ENCODE measurements at regions not wholly inside any gene's neighbourhood (a gene's known extent, or its start where the extent isn't known, plus 50 kb on each side); places are given as distances from the start of the nearest gene placed in this dataset.

DNA sequence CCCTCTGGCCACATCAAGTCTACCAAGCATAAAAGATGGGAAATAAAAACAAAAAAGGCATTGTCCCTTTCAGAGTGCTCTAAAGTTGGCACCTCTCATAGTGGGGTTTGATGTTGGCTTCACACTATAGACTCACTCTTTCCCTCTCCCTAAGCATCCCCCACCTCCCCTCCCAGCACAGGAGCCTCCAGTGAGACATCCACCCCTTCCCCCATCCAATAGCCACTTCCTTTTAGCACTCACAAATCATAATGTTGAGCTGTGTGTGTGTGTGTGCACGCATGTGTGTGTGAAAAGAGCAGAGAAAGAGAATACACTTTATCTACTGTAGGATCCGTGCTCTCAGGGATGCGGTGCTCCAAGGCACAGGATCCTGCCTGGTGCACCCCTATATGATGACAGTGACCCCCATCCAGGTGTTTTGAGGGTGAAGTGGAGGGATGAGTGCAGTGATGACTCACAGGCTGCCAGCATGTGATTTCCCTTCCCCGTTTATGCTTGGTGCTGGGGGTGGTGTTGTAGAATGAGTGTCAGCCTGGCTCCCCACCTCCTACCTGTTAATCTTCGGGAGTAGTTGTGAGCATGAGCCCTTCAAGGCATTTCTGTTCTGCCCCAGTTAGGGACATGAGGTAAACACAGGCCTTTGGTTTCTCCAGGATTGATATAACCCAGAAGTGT lies 235.2 kb upstream of the B3GAT1 start:
- TF ChIP-seq, protein P1, sequence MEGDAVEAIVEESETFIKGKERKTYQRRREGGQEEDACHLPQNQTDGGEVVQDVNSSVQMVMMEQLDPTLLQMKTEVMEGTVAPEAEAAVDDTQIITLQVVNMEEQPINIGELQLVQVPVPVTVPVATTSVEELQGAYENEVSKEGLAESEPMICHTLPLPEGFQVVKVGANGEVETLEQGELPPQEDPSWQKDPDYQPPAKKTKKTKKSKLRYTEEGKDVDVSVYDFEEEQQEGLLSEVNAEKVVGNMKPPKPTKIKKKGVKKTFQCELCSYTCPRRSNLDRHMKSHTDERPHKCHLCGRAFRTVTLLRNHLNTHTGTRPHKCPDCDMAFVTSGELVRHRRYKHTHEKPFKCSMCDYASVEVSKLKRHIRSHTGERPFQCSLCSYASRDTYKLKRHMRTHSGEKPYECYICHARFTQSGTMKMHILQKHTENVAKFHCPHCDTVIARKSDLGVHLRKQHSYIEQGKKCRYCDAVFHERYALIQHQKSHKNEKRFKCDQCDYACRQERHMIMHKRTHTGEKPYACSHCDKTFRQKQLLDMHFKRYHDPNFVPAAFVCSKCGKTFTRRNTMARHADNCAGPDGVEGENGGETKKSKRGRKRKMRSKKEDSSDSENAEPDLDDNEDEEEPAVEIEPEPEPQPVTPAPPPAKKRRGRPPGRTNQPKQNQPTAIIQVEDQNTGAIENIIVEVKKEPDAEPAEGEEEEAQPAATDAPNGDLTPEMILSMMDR (IDR thresholded peaks at IDR 0.05) = no peak
- TF ChIP-seq EZH2 (IDR thresholded peaks at IDR 0.05; ENCODE audit: borderline replicate concordance, insufficient read depth, low read depth, low read length, poor library complexity, severe bottlenecking) = no peak
